A172 (cell line): ENCODE measurements at regions not wholly inside any gene's neighbourhood (a gene's known extent, or its start where the extent isn't known, plus 50 kb on each side); places are given as distances from the start of the nearest gene placed in this dataset.

Source experiments
- DNase-seq: peaks from one replicate; pipeline ENCODE4 v3.0.0-alpha.2; 2015; ENCODE audit warnings: low spot score

DNA sequence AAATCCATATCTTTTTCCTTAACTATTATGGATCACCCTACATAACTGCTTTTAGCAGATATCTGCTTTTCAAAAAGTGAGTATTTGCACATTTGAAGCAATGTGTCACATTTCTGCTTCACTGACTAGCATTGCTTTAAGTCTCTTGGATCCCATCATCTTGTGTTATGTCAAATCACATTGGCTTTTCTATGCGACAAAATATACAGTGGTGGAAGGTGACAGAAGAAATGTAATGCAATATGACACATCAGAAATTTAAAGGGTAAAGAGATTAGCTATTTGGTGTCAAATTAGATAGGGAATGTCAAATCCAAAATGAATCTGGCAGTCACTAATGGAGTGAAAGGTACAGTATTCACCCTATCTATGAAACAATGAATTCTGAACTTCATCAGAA is 1282.1 kb upstream of the PCDH20 start:
- DNase-seq: no peak

GRCh38 chr13:62696490-62696889 is 1280.8 kb upstream of the PCDH20 start:
- no peak for DNase-seq

DNA sequence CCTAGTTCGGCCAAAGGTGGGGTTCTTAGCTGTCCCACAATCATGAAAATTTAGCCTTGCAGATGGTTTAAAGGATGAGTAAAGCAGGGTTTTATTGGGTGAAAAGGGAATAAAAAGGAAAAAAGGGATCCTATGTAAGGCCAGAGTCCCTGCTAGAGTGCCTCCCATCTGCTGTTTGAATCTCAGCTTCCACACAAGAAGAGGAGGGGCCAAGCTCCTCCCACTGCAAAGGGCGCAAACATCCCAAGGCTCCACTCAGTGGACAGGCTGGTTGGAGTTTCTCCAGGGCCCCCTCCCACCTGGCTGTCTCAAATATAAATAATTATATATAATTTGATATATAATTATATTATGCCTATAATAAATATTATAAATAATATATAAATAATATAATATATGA is 1272.1 kb upstream of the PCDH20 start:
- DNase-seq: no peak

GRCh38 chr13:62684359-62684758 is 1268.7 kb upstream of the PCDH20 start:
- DNase-seq: no peak

GRCh38 chr13:62682788-62683187 is 1267.1 kb upstream of the PCDH20 start:
- no peak for DNase-seq

GRCh38 chr13:62678039-62678438 is 1262.4 kb upstream of the PCDH20 start:
- DNase-seq: peak; percentile 10

GRCh38 chr13:62663767-62664166 is 1248.1 kb upstream of the PCDH20 start:
- no peak for DNase-seq

DNA sequence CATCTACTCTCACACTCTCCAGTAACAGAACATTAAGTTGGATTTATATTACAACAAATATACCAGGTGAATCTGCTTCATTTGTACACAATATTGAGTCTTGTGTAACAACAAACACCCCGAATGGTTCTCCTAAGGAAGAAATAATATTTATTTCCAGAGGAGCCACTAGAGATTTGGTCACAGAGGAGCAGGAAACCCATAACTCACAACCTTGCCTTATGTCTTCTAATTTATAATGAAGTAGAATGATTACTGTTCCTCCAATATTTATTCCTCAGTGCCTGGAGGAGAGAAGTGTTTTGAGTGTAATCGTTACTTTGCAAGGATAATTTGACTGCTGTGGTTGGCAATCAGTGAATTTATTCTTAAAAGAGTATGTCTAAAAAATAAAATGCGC is 1243.7 kb upstream of the PCDH20 start:
- no peak for DNase-seq

DNA sequence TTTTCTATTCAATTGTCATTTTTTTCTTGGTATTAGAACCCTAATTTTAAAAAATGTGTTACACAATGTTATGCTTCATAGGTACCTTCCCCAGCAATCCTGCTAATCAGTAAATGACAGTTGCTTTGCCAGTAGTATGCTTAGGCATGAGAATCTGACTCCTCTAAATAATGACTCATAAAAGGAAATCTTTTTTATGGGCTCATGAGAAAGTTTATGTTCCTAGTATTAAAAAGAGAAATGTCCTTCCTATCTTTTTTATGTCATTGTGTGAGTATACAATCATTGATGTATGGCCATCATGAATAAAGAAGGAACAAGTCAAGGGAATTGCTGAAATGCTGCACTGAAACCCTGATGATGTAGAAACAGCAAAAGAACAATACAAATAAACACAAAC is 1237.7 kb upstream of the PCDH20 start:
- DNase-seq: peak; percentile 46

- DNase-seq: no peak
Observed at GRCh38 chr13:62643799-62644524, 1228.3 kb upstream of the PCDH20 start.

DNA sequence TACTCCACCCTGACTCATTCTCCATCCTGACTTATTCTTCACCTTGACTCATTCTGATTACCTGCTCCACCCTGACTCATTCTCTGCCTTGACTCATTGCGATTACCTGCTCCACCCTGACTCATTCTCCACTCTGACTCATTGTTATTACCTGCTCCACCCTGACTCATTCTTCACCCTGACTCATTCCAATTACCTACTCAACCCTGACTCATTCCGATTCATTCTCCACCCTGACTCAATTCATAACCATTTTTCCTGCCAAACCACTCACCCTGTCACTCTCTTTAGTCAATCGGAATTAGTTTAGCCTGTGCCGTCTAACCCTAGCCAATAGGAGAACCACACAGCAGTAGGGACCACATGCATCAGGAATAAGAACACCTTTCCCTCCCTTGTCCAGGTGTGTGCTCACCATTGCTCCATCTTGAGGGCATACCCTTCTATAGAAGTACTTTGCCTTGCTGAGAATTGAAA is 1227.4 kb upstream of the PCDH20 start:
- peak; percentile 98 for DNase-seq

DNA sequence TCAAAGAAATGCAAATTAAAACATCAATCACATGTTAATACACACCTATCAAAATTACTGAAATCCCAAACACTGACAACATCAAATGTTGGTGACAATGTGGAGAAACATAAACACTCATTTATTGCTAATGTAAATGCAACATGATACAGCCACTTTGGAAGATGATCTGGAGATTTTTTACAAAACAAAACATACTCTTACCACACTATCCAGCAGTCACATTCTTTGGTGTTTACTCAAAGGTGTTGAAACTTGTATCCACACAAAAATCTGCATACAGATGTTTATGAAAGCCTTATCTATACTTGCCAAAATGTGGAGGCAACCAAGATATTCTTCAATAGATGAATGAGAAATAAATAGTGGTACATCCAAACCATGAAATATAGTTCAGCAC is 1219.5 kb upstream of the PCDH20 start:
- no peak for DNase-seq

DNA sequence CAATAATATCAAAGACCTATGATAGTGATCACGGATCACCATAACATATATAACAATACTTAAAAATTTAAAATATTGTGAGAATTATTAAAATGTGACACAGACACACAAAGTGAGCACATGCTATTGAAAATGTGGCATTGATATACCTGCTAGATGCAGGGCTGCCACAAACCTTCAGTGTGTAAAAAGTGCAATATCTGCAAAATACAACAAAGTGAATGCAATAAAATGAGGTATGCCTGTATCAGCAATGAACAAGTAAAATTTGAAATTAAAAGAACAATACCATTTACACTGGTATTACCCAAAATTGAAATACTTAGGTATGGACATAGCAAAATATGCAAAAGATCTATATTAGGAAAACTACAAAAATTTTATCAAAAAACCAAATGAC is 1217.8 kb upstream of the PCDH20 start:
- no peak for DNase-seq

DNA sequence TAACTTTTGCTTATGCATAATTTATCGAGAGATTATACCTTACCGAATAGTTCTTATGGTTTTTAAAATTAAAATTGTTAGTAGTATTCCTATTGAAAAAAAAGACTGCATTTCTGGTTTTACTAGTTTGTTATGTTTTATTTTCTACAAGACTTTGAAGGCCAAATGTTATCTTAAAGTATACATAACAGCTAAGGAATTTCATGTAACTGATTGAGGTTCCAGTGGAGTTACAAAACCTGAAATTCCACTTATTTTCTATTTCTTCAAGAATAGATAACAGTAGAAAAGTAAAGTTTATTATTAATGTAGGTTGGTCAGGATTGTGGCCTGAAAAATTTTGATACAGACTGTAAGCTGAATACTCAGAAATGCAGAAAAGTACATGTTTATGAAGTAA is 1216.0 kb upstream of the PCDH20 start:
- no peak for DNase-seq

- no peak for DNase-seq
Observed at GRCh38 chr13:62631124-62631523, 1215.5 kb upstream of the PCDH20 start.

- no peak for DNase-seq
Observed at GRCh38 chr13:62629618-62630017, 1214.0 kb upstream of the PCDH20 start.

GRCh38 chr13:62627226-62627625 is 1211.6 kb upstream of the PCDH20 start:
- no peak for DNase-seq

DNA sequence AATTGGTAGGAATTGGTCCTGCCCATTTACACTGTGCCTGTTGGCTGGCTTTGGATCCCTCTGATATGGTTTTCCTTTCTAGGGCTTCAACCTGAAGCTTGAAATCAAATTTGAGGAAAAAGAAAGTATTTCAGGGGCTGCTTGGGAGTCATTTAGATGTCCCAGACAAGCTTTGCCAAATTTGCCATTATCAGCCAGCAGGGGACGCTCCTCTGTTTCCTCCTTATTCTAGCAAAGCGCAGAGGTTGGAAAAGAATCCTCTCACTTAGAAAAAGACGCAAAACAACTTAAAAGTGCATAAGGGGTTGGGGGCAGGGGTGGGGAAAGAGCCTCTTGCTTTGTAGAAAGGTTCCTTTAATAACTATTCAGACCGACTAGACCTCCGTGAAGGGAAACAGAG is 1211.1 kb upstream of the PCDH20 start:
- no peak for DNase-seq

DNA sequence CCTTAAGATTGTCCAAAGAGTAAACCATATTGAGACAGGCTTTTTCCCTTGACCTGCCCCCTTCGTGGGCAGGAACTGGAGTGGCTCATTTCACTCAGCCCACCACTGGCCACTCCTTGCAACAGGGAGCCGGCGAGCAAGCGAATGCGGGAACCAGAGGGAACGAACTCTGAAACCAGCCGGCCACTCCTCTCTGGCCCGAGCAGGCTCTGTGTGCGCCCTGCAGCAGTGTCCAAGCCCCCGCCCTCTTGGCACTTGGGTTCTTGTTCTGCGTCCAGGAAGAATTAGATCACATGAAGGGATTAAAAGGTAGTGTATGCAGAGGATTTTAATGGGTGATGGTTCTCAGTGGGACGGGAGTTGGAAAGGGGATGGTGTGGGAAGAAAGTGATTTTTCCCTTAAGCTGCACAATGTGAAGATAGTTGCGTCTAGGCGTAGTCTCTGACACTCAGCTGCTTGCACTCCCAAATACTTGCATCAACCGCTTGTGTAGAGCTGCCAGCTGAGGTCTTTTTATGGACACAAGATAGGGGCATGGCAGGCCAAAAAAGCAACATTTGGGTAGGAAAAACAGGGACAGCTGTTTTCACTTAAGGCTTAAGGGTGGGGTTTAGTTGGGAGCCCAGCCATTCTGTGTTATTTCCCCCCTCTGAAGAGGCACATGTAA is 1209.7 kb upstream of the PCDH20 start:
- no peak for DNase-seq

- no peak for DNase-seq
Observed at GRCh38 chr13:62613819-62614218, 1198.2 kb upstream of the PCDH20 start.

- no peak for DNase-seq
Observed at GRCh38 chr13:62611343-62611742, 1195.7 kb upstream of the PCDH20 start.

- no peak for DNase-seq
Observed at GRCh38 chr13:62598708-62599107, 1183.1 kb upstream of the PCDH20 start.

- DNase-seq: no peak
Observed at GRCh38 chr13:62595976-62596375, 1180.3 kb upstream of the PCDH20 start.

DNA sequence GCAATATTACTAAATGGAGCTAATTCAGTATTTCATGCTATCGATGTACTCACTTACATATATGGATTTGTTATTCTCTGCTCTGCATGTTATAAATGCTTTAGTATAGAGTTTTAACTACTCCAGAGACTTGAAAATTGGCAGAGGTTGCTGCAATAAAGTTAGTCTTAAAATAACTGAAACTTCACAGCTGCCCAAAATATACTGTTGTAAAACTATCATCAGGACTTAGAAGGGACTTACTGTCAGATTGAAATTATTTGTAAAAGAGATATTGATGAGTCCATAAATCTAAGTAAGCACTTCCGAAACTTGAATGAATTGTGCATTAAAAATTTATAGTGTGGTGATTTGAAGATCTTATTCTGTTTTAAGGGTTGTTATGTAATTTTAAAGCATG is 1178.2 kb upstream of the PCDH20 start:
- no peak for DNase-seq
